HG02588 (cell line): ENCODE measurements at regions not wholly inside any gene's neighbourhood (a gene's known extent, or its start where the extent isn't known, plus 50 kb on each side); places are given as distances from the start of the nearest gene placed in this dataset.

Experiments used
- ATAC-seq: cut with Tn5 transposase; IDR thresholded peaks from one replicate; pipeline ENCODE4 v1.9.1; 2021; ENCODE audit warnings: mild to moderate bottlenecking, moderate library complexity; ENCODE audit not compliant: unreplicated experiment

DNA sequence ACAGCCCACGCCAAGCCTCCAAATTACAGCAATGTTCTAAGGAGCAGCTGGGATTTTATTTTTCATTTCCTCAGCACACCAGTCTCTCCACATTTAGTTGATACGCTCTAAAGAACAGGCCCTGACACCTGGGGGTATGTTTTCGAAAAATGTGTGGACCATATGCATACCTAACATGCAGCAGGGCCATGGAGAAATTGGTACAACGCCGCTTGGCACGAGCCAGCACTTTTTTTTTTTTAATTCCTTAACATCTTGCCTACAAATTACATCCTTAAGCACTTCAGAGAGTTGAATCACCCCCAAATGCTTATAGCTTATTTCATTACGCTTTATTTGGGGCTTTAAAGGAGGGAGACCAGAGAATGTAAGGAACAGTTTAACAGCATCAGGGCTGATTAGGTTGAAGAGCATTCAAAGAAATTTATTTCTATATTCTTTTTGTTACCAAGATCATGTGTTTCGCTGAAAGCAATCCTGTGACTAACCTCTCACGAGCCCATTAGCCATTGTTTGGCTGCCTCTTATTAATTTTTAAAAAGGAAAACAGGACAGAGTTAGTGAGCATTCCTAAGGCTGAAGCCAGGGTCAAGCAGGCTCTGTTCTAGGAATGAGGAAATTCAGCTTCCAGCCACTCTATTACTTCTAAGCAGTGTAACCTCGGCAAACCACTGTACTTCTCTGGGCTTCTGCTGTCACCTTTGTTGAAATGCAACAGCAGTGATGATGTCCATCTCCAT is 173.8 kb downstream of the ACTL7B start:
- ATAC-seq: no peak

DNA sequence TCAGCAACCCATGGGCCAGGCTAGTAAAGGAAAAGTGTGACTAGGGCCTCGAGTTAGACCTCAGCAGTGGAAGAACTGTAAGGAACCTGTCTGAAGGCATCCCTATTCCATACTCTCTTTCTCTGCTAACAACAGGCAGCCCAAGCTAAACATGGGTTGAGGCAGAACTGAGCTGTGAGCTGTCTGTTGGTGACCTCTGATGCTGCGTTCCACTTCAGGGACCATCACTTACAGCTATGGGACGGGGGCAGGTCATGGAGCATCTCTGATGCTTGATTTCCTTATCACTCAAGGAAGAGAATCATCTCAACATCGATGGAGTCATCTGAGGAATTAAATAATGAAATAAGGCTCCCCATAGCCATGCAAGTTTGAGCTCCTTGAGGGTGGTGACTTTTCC is 174.8 kb downstream of the ACTL7B start:
- ATAC-seq: no peak

- no peak for ATAC-seq
Measured at GRCh38 chr9:108677776-108678175, 178.0 kb downstream of the ACTL7B start.

DNA sequence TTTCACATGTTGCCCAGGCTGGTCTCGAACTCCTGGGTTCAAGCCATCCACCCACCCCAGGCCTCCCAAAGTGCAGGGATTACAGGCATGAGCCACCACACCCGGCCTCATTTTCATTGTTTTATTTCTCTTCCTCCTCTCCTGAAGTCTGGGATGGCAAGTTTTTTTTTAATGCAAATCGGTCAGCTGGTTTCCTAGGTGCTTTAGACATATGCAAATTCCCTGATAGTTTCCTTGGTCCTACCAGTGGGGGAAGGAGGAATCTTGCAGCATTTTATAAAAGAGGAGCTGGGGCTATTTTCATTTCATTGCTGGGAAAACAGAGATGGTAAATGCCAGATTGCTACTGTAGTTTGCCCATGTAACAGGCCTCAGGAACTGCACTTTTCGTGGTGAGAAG is 179.4 kb downstream of the ACTL7B start:
- no peak for ATAC-seq

- ATAC-seq: no peak
Measured at GRCh38 chr9:108675708-108676107, 180.1 kb downstream of the ACTL7B start.

DNA sequence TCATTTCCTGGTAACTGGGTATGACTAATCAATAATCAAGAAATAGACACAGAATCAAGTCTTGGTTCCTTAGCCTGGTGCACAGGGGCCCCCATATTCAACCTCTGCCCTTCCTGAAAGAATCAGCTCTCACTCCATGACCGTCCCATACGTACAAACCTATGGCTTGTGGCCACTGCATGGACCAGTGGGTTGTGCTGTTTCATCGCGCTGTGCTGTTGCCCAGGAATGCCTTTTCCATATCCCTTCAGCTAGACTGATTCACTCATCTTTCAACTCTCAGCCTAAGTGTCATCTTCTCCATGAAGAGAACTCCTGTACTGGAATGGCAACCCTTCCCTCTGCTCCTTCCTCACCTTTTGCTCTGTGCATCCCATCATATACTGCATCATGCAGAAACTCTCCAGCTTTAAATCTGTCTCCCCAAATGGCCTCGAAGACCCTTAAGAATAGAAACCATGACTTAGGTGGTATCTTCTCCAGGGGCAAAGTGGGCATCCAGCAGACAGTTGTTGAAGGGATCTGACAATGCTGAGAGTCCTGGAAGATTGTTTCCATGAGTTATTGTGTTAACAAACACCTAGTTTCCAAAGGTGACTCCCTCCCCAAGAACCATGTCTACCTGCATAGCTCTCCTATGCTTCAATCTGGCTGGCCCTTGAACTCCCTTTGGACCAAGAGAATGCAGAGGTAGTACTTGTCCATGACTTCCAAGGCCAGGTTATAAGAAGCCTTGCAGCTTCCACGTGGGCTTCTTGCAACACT is 180.8 kb downstream of the ACTL7B start:
- no peak for ATAC-seq

GRCh38 chr9:108673386-108673785 is 182.4 kb downstream of the ACTL7B start:
- no peak for ATAC-seq

GRCh38 chr9:108672475-108673190 is 183.2 kb downstream of the ACTL7B start:
- no peak for ATAC-seq

GRCh38 chr9:108671794-108672193 is 184.0 kb downstream of the ACTL7B start:
- ATAC-seq: no peak

GRCh38 chr9:108671176-108671575 is 184.6 kb downstream of the ACTL7B start:
- ATAC-seq: no peak

DNA sequence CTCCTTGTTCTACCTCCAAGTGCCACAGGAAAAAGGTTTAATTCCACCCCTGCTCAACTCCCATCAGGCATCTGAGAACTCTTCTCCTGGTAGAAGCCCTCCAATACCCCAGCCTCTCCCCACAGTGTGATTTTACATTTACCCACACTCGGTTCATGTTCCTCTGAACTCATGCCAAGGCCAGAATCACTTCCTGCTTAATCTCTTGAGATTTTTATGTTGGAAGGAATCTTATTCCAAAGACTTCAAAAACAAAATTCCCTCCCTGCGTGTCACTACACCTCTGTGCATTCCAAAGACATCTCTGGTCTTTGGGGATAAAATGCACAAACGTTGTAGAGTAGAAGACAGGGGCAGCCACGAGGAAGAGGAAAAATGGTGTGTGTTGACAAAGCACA is 186.8 kb downstream of the ACTL7B start:
- no peak for ATAC-seq

DNA sequence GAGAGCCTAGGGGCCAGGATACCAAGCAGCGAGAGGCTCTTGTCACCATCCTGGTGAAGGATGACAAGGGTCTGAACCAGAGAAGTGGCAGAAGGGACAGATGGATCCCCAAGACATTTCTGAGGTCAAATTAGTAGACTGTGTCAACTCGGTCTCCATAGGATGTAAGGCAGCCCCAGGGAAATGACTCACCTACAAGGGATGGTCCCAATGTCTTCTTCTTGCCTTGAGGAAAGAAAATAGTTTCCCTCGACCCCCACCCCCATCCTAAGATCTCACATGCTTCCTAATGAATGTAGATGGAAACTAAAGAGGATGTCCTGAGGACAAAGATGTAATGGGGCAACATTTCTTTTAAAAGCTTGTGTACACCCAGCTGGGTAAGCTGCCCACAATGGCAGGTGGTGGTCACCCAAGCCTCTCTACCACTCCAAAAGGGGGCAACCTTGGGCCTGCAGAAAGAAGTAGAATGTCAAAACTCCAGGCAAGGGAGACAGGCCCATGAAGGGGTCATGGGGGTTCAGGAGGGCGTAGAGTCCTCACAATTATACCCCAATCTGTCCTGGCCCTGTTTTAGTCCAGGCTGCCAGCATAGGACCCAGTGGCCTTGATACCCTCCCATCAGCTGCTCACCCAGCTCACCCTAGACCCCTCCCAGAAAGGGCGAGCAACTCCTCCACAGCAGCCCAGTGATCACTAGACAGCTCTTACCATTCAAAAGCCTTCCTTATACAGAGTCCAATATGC is 187.4 kb downstream of the ACTL7B start:
- no peak for ATAC-seq

DNA sequence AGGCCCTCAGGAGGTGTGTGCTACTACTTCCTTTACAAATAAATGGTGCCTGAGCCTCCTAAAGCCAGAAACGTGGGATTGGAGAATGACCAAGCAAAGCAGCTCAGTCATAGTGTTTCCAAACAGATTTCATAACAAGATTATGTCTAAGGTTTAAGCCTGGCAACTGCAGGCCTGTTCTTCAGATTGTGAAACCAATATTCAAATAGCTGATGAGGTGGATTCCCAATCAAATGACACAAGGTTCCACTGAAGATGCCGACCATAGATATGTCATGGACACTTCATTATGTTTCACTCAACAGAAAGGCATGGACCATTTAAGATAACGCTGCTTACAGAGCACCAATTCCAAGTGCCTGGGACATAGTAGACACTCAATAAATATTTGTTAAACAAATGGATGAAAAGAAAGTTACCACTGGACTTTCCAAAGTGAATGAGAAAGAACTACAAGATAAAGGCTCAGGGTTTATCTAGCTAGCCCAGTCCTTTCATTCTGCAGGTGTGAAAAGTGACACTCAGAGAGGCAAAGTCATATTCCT is 189.5 kb downstream of the ACTL7B start:
- no peak for ATAC-seq

GRCh38 chr9:108665521-108666239 is 190.1 kb downstream of the ACTL7B start:
- no peak for ATAC-seq

DNA sequence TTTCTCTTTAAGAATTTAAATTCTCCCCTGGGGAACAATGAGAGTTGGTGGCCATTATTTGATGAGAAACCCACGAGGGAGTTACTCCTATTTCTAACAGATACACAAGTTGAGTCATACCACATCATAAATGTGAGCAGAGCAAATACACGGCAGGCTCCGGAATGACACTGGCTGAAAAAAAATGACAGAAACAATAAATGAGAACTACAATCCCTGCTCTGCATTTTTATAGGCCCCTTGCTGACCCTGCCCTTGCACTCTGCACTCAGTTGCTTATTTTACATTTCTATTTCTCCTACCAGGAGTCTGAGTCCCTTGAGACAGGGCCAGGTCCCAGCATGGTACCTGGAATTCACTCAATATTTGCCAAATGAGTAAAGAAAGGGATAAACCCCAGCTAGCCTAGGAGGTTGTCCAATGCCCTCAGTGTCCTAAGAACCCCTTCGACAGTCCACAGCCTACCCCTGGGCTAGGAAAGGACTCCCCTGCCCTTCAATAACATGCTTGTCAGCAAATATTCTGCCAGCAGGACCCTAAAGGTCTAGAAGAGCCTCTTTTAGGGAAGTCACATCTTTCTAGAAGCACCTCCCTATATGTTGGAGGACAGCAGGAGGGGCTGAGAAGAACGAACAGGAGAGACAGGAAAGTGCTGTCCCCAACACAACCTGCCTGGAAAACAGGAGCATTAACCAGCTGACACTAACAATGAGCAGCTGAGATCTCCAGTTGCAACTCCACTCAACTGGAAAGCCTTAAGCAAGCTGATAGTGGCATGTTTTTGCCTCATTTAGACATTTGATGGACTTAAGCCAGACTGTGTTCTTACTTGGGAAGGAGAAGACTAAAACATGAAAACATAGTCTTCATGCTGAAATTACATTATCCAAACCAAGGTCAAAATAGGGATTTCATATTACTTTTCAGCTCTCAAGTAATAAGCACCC is 191.2 kb downstream of the ACTL7B start:
- no peak for ATAC-seq

DNA sequence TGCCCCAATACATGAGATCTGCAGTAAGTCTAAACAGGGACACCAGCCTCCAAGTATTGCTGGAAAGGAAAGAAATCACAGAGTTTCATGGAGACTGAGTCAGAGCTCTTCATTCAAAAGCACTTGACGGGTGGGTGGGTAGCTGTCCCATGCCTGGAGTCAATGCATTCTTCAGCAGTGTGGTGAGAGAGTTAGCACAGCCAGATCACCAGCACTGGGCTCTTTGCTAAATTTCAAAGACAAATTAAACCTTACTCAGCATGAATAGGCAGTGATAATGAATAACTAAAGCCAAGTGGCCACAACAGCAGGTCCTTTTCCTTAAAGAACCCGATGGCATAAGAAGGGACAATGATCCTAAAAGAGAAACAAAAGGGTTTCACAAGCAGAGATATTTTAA is 192.4 kb downstream of the ACTL7B start:
- no peak for ATAC-seq

DNA sequence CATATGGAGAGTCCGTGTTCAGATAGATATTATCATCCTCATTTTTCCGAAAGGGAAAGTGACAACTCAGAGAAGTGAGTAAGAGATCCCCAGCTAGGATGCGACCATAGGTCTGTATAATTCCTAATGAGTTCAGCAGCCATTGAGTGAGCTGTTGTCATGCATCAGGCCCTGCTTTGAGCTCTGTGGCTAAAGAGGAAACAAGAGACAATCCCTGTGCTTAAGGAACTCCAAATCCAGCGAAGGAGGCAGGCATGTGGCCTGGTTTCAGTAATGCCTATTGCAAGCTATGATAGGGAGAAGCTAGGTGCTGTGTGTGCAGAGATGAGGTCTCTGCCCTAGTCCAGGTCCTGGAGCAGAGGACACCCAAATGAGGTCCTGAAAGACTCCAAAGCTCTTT is 192.8 kb downstream of the ACTL7B start:
- ATAC-seq: no peak

DNA sequence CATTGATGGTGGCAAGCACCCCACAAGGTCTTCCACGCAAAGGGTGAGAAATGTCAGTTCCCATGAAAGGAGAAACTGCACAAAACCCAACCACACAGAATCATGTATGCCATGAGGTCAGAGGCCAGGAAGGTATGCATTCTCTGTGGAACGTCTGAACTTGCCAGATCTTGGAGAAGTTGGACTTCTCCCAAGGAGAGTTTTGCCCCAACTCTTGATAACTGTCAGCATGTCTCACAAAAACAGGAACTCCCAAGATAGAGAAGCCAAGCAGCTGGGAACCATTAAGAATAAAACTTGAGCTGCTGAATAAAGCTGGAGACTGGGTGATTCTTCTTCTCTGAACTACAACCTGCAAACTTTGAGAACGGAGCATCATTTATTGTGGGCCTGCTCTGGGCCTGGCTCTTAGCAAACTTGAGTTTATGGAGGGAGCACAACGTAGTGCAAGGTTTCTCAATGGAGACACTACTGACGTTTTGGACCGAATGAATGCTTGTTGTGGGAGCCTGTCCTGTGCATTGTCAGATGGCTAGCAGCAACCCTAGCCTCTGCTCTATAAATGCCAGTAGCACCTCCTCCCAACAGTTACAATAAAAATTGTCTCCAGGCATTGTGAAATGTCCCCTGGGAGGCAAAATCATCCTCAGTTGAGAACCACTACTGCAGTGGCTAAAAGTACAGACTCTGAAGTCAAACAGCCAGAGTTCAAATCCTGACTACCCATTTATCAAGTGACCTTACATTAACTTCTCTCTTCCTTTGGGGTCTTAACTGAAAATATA is 193.5 kb downstream of the ACTL7B start:
- ATAC-seq: no peak
